HL-60 (cell line): ENCODE measurements at regions not wholly inside any gene's neighbourhood (a gene's known extent, or its start where the extent isn't known, plus 50 kb on each side); places are given as distances from the start of the nearest gene placed in this dataset.

Source experiments
- DNase-seq, 2 experiments: peaks; one replicate each; pipeline ENCODE4 v3.0.0-alpha.2; 2010 to 2020; ENCODE audit warnings: low read depth in 1 of 2, low spot score in 1 of 2
- H3K27ac ChIP-seq: fragments of 250-450 bp; sonication (Bioruptor Pico); replicated peaks from 2 replicates; pipeline ENCODE4 v1.5.1; 2020; ENCODE audit warnings: mild to moderate bottlenecking, moderate library complexity
- H3K27me3 ChIP-seq: fragments of 250-450 bp; sonication (Bioruptor Pico); 2 replicates; pipeline ENCODE4 v1.5.1; 2021; ENCODE audit warnings: mild to moderate bottlenecking, moderate library complexity; ENCODE audit not compliant: insufficient read depth, poor library complexity, severe bottlenecking
- H3K4me3 ChIP-seq: replicated peaks from 2 replicates; pipeline ENCODE4 v1.5.1; 2011; ENCODE audit warnings: mild to moderate bottlenecking, control low read depth, low read length; ENCODE audit not compliant: insufficient read depth
- CTCF ChIP-seq: IDR thresholded peaks from one replicate; pipeline ENCODE4 v1.5.1; 2011; ENCODE audit warnings: low read length, control low read depth, inconsistent platforms; ENCODE audit not compliant: insufficient read depth
- GABPA ChIP-seq: IDR thresholded peaks from 2 replicates; pipeline ENCODE4 v1.6.1; 2012; ENCODE audit warnings: low read depth
- POLR2AphosphoS5 ChIP-seq: IDR thresholded peaks from 2 replicates; pipeline ENCODE4 v1.6.1; 2012; ENCODE audit warnings: low read depth
- SPI1 ChIP-seq: IDR thresholded peaks from 2 replicates; pipeline ENCODE4 v1.6.1; 2012; ENCODE audit warnings: low read depth, mild to moderate bottlenecking, borderline replicate concordance
- TF ChIP-seq, protein P1 (sequence below): IDR thresholded peaks from 2 replicates; pipeline ENCODE4 v1.6.1; 2012; ENCODE audit warnings: low read depth; ENCODE audit not compliant: insufficient replicate concordance

DNA sequence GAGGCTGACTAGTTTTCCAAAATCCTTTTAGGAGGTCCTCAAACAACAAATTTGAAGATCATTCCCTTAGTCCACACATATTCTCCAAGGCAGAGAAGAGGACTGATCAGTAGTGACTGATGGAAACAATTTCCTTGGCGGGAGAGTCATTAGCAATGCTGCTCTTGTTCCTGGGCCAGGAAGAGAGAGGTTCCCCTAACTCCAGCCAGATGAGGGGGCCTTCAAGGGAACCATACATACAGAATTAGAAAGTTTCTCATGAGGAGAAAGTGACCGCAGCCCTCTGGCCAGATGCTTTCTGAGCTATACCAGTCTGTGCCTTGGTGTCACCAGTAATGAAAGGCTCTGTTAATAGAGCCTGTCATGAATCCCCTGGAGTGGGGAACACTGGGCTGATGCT, 539.4 kb downstream of the BNC2 start:
- TF ChIP-seq SPI1 (no peak), CTCF (no peak), POLR2AphosphoS5 (no peak), GABPA (no peak)
- TF ChIP-seq, protein P1, sequence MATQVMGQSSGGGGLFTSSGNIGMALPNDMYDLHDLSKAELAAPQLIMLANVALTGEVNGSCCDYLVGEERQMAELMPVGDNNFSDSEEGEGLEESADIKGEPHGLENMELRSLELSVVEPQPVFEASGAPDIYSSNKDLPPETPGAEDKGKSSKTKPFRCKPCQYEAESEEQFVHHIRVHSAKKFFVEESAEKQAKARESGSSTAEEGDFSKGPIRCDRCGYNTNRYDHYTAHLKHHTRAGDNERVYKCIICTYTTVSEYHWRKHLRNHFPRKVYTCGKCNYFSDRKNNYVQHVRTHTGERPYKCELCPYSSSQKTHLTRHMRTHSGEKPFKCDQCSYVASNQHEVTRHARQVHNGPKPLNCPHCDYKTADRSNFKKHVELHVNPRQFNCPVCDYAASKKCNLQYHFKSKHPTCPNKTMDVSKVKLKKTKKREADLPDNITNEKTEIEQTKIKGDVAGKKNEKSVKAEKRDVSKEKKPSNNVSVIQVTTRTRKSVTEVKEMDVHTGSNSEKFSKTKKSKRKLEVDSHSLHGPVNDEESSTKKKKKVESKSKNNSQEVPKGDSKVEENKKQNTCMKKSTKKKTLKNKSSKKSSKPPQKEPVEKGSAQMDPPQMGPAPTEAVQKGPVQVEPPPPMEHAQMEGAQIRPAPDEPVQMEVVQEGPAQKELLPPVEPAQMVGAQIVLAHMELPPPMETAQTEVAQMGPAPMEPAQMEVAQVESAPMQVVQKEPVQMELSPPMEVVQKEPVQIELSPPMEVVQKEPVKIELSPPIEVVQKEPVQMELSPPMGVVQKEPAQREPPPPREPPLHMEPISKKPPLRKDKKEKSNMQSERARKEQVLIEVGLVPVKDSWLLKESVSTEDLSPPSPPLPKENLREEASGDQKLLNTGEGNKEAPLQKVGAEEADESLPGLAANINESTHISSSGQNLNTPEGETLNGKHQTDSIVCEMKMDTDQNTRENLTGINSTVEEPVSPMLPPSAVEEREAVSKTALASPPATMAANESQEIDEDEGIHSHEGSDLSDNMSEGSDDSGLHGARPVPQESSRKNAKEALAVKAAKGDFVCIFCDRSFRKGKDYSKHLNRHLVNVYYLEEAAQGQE, result no peak
- H3K27me3 ChIP-seq, result no peaks in the 10 kb centered on the region
- no peak for DNase-seq

DNA sequence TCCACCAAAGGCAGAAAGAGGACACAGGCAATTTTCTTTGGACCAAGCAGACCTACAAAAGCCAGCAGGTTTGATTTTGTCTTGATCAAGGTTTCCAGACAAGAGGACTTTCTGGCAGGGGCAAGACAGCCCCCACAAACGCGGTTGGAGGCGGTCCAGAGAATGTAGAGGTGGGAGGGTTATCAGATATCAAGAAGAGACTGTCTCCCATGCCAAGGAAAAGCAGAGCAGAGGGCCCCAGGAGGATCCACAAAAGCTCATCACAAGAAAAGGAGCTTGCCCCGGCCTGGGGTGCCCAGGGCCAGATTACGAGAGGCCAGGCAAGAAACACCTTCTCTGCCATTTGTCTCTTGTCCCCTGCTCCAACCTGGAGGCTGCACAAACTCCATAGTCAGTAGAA, 538.9 kb downstream of the BNC2 start:
- DNase-seq, result no peak
- no peak overlapping the region for H3K4me3 ChIP-seq
- TF ChIP-seq, protein P1, result no peak
- no peak for TF ChIP-seq POLR2AphosphoS5
- TF ChIP-seq CTCF, result no peak
- no peak for TF ChIP-seq SPI1
- TF ChIP-seq GABPA, result no peak
- no peaks in the 10 kb centered on the region for H3K27me3 ChIP-seq
- H3K27ac ChIP-seq, result no peak overlapping the region

More for the DNA sequence above, 539.4 kb downstream of the BNC2 start:
- Histone ChIP-seq H3K4me3 (no peak overlapping the region), H3K27ac (no peak overlapping the region)

DNA sequence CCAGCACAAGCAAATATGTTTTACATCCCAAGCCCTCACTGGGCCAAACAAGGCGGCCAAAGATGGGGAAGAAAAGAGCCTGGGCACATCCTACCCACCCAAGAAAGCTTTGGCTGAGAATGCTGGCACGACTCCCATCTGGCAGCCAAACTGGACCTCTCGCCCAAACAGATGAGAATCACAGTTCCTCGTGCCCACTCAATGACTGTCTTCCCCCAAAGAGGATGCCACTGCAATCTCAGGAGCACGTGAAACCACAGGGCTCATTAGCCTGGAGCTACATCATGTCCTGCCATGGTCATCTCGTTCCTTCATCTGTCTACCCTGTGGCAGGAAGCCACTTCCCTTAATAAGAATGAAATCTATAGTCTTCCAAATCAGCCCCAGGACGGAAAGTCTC, 536.8 kb downstream of the BNC2 start:
- H3K27me3 ChIP-seq, result no peaks in the 10 kb centered on the region
- no peak overlapping the region for H3K4me3 ChIP-seq
- DNase-seq, result no peak
- TF ChIP-seq CTCF, result no peak
- TF ChIP-seq SPI1, result no peak
- TF ChIP-seq POLR2AphosphoS5, result no peak
- TF ChIP-seq GABPA, result no peak
- TF ChIP-seq, protein P1, result no peak
- H3K27ac ChIP-seq, result no peak overlapping the region
